Natural killer cell (primary cell): ENCODE measurements at regions not wholly inside any gene's neighbourhood (a gene's known extent, or its start where the extent isn't known, plus 50 kb on each side); places are given as distances from the start of the nearest gene placed in this dataset.

ENCODE experiments used
- ATAC-seq, 3 donors: fragments of 150-1000 bp in 2 of 3; fragments of 200-7000 bp in 1 of 3; cut with Tn5 transposase; 1 replicate in 1 of 3; 2 replicates in 2 of 3; pipeline ENCODE4 v1.10.0; 2021; ENCODE audit warnings: mild to moderate bottlenecking in 2 of 3, moderate library complexity in 2 of 3
- DNase-seq, 2 donors: peaks; one replicate each; pipeline versions ENCODE4 v3.0.0 to v3.0.0-alpha.2; 2013 to 2021; ENCODE audit warnings: mixed read lengths in 1 of 2
- H3K27ac ChIP-seq: one replicate; pipeline ENCODE4 v1.5.1; 2013; ENCODE audit warnings: mild to moderate bottlenecking, low read length
- H3K27me3 ChIP-seq: one replicate; pipeline ENCODE4 v1.6.1; 2013; ENCODE audit warnings: low read length; ENCODE audit not compliant: control insufficient read depth, insufficient read depth
- H3K36me3 ChIP-seq: one replicate; pipeline ENCODE4 v1.6.1; 2013; ENCODE audit warnings: low read length; ENCODE audit not compliant: control insufficient read depth, insufficient read depth
- H3K4me1 ChIP-seq: one replicate; pipeline ENCODE4 v1.6.1; 2013; ENCODE audit warnings: low read length; ENCODE audit not compliant: control insufficient read depth, insufficient read depth
- H3K4me3 ChIP-seq: one replicate; pipeline ENCODE4 v1.5.1; 2013; ENCODE audit warnings: low read length
- H3K9me3 ChIP-seq: one replicate; pipeline ENCODE4 v1.6.1; 2013; ENCODE audit warnings: low read length; ENCODE audit not compliant: control insufficient read depth, insufficient read depth
- H3K27ac Mint-ChIP-seq, 2 donors: one replicate each; pipeline ENCODE4 v1.8.0; 2022; ENCODE audit warnings: mild to moderate bottlenecking in 2 of 2, mixed read lengths in 2 of 2, moderate library complexity in 1 of 2
- H3K27me3 Mint-ChIP-seq, 2 donors: one replicate each; pipeline ENCODE4 v1.8.0; 2022; ENCODE audit warnings: low read depth in 2 of 2, mixed read lengths in 2 of 2
- H3K36me3 Mint-ChIP-seq: one replicate; pipeline ENCODE4 v1.8.0; 2022; ENCODE audit warnings: mixed read lengths
- H3K4me1 Mint-ChIP-seq, 2 donors: one replicate each; pipeline ENCODE4 v1.8.0; 2022; ENCODE audit warnings: mixed read lengths in 2 of 2
- H3K4me3 Mint-ChIP-seq: one replicate; pipeline ENCODE4 v1.8.0; 2022; ENCODE audit warnings: mild to moderate bottlenecking, moderate library complexity, mixed read lengths
- H3K9me3 Mint-ChIP-seq, 2 donors: one replicate each; pipeline ENCODE4 v1.8.0; 2022; ENCODE audit warnings: mixed read lengths in 2 of 2
- WGBS: methylation state at CpG from one replicate; pipeline ENCODE4 v1.1.7; 2013; ENCODE audit warnings: missing lambda C conversion rate; ENCODE audit not compliant: insufficient coverage; 5-methylcytosine and 5-hydroxymethylcytosine counted together
- intact Hi-C: fragments of 100-400 bp; cut with micrococcal nuclease; formaldehyde crosslinking; loops from one replicate; pipeline ENCODE4 v1.14.2; 2022
- TF ChIP-seq, protein P1 (sequence below): fragments of 200-600 bp; IDR thresholded peaks from one replicate; pipeline ENCODE4 v1.8.0; 2022; ENCODE audit warnings: antibody characterized with exemption

DNA sequence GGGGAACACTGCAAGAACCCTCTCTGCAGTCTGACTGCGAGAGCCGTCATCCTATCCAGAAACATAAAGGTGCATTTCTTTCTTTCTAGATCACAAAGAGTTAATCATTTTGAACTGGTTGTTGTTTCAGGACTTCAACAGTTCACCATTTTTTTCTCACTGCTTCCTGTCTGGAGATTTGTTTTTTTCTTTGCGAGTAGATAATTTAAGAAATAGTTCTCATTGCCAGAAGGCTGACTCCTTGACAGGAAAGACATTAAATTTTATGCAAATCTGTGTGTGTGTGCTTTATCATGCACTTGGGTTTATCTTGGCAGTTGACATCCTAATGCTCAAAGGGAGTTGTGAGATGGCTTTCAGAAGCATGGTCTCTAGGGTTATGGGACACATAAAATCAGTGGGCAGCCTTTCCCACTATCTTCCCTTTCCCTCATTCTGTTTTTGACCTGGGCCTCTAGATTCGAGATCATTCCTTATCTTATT is 123.5 kb upstream of the TBL1XR1 start:
- Histone ChIP-seq H3K4me3 (no peak overlapping the region), H3K27ac (no peak overlapping the region), H3K27me3 (no peaks in the 10 kb centered on the region), H3K9me3 (no peaks in the 10 kb centered on the region), H3K36me3 (no peaks in the 10 kb centered on the region), H3K4me1 (peaks cover 10% of the 10 kb centered on the region)
- ATAC-seq (no peak), DNase-seq (no peak)
- Mint-ChIP-seq H3K27me3 (peaks cover 0 to 4% of the 10 kb centered on the region in 2 donors), H3K9me3 (no peaks in the 10 kb centered on the region), H3K36me3 (no peaks in the 10 kb centered on the region), H3K4me1 (peaks cover 20% of the 10 kb centered on the region in 2 donors), H3K4me3 (no peak overlapping the region), H3K27ac (no peak overlapping the region)
- WGBS, result 44% methylated on average over 4 of the region's 4 CpGs
- intact Hi-C loops, result no loop called here
- TF ChIP-seq, protein P1, sequence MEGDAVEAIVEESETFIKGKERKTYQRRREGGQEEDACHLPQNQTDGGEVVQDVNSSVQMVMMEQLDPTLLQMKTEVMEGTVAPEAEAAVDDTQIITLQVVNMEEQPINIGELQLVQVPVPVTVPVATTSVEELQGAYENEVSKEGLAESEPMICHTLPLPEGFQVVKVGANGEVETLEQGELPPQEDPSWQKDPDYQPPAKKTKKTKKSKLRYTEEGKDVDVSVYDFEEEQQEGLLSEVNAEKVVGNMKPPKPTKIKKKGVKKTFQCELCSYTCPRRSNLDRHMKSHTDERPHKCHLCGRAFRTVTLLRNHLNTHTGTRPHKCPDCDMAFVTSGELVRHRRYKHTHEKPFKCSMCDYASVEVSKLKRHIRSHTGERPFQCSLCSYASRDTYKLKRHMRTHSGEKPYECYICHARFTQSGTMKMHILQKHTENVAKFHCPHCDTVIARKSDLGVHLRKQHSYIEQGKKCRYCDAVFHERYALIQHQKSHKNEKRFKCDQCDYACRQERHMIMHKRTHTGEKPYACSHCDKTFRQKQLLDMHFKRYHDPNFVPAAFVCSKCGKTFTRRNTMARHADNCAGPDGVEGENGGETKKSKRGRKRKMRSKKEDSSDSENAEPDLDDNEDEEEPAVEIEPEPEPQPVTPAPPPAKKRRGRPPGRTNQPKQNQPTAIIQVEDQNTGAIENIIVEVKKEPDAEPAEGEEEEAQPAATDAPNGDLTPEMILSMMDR, result no peak

- no peak overlapping the region for H3K4me3 Mint-ChIP-seq
- H3K27me3 Mint-ChIP-seq, result peaks cover 3 to 4% of the 10 kb centered on the region in 2 donors
- Histone ChIP-seq H3K27me3 (no peaks in the 10 kb centered on the region), H3K27ac (no peak overlapping the region), H3K4me3 (no peak overlapping the region), H3K9me3 (no peaks in the 10 kb centered on the region), H3K4me1 (peaks cover 10% of the 10 kb centered on the region), H3K36me3 (no peaks in the 10 kb centered on the region)
- WGBS, result 58% methylated on average over 3 of the region's 6 CpGs
- TF ChIP-seq, protein P1, result no peak
- DNase-seq, result no peak
- intact Hi-C loops, result no loop called here
- H3K9me3 Mint-ChIP-seq, result no peaks in the 10 kb centered on the region
- H3K27ac Mint-ChIP-seq, result no peak overlapping the region
- no peak for ATAC-seq
- H3K36me3 Mint-ChIP-seq, result no peaks in the 10 kb centered on the region
- H3K4me1 Mint-ChIP-seq, result peaks cover 20% of the 10 kb centered on the region in 2 donors
Observed at GRCh38 chr3:177321819-177322218, 124.5 kb upstream of the TBL1XR1 start.

DNA sequence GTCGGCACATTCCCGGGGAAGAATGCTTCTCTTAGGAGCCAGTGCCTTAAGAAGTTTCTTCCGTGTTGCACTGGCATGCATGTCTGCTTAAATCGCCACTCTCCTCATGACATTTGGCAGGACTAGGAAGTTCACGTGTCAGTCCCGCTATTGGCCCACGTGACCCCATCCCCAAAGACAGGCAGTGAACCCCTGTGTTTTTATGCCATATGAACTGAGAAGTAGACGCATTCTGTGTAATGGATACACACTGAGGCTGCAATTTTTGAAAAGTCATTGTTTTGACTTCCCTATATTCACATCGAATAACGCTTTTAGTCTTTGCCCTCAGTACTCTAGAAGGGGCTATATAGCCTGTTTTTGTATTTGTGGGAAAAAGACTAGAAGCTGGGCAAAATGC is 125.6 kb upstream of the TBL1XR1 start:
- Histone ChIP-seq H3K27ac (no peak overlapping the region), H3K4me3 (no peak overlapping the region), H3K9me3 (no peaks in the 10 kb centered on the region), H3K4me1 (peaks cover 10% of the 10 kb centered on the region), H3K36me3 (no peaks in the 10 kb centered on the region), H3K27me3 (no peaks in the 10 kb centered on the region)
- Mint-ChIP-seq H3K4me3 (no peak overlapping the region), H3K27ac (no peak overlapping the region), H3K36me3 (no peaks in the 10 kb centered on the region), H3K27me3 (peaks cover 4% of the 10 kb centered on the region in 2 donors), H3K4me1 (peaks cover 14 to 15% of the 10 kb centered on the region in 2 donors), H3K9me3 (no peaks in the 10 kb centered on the region)
- no peak for DNase-seq
- intact Hi-C loops, result no loop called here
- TF ChIP-seq, protein P1, result no peak
- WGBS, result 68% methylated on average over 8 of the region's 10 CpGs
- no peak for ATAC-seq

GRCh38 chr3:177329854-177330253 is 132.6 kb upstream of the TBL1XR1 start:
- Mint-ChIP-seq H3K4me3 (no peak overlapping the region), H3K36me3 (no peaks in the 10 kb centered on the region), H3K4me1 (peaks cover 17 to 22% of the 10 kb centered on the region in 2 donors), H3K27ac (no peak overlapping the region), H3K9me3 (no peaks in the 10 kb centered on the region), H3K27me3 (peaks cover 0 to 4% of the 10 kb centered on the region in 2 donors)
- Histone ChIP-seq H3K4me1 (peaks cover 7% of the 10 kb centered on the region), H3K36me3 (no peaks in the 10 kb centered on the region), H3K9me3 (no peaks in the 10 kb centered on the region), H3K27me3 (no peaks in the 10 kb centered on the region), H3K4me3 (no peak overlapping the region), H3K27ac (no peak overlapping the region)
- TF ChIP-seq, protein P1, result no peak
- ATAC-seq, result no peak
- intact Hi-C loops, result loop anchor here (5.0 kb wide), 1 partner anchor 48 kb away; no protein-coding TSS in a partner anchor
- WGBS, result 96% methylated on average over 3 of the region's 3 CpGs
- DNase-seq, result no peak
